Stimulated activated CD4-positive, alpha-beta T cell treated with anti-CD3 and anti-CD28 coated beads, Interleukin-12 subunit alpha, Interleukin-12 subunit beta, amount 100 ng/mL, for 48 hours (primary cell): ENCODE measurements at regions not wholly inside any gene's neighbourhood (a gene's known extent, or its start where the extent isn't known, plus 50 kb on each side); places are given as distances from the start of the nearest gene placed in this dataset.

Source experiments
- DNase-seq, 3 donors: peaks; one replicate each; pipeline ENCODE4 v3.0.0-alpha.2; 2020; ENCODE audit warnings: low read depth in 2 of 3, low spot score in 1 of 3

DNA sequence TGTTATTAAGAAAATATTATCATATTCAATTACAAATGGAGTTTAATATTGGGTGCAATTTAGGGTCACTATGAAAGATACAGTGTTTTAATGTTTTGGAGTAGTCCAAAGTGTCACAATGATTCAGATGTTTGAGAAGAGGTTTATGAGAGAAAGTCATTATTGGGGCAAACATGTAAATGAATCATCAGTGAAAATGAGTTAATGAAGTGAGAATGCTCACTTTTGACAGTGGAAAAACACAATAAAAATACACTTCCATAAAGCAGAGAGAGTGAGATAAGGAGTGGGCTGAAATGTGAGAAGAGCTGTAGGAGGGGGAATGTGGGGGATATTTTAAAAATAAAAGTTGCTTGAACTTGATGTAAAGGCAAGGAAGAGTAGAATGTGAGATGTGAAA lies 957.1 kb downstream of the PCDH18 start:
- DNase-seq = no peak

DNA sequence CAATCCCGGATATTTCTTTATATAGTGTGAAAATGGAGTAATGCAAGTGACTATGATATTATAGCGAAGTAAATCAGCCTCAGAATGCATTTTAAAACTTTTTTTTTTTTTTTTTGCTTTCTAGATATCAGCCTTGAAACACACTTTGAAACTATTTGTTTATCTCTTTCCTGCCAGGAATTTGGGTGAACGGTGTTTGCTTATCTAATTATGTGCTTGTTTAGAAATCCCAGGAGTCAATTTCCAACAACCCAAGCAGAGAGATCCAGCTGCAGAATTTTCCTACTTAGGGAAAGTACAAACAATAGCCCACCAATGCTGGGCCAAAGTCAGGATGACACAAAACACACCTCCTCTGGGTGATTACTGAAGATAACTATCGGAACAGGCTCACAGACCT lies 958.8 kb downstream of the PCDH18 start:
- DNase-seq = no peak

DNA sequence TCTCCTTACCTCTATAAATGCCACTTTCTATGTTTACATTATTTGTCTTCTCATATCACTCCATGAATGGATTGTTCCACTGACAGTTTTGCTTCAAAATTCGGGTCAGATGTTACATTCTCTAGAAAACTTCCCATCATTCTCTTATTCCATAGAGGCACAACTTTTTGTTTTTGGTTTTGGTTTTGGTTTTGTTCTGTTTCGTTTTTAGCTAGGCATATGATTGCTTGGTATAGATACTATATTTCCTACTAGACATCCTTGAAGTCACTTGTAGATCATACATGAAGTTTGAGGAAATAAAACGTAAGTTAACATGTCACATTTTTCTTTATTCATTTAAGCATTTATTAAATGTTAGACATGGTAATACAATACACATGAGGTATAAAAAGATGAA lies 961.0 kb downstream of the PCDH18 start:
- DNase-seq = no peak

- no peak for DNase-seq
Observed at GRCh38 chr4:136562834-136563233, 969.5 kb downstream of the PCDH18 start.

DNA sequence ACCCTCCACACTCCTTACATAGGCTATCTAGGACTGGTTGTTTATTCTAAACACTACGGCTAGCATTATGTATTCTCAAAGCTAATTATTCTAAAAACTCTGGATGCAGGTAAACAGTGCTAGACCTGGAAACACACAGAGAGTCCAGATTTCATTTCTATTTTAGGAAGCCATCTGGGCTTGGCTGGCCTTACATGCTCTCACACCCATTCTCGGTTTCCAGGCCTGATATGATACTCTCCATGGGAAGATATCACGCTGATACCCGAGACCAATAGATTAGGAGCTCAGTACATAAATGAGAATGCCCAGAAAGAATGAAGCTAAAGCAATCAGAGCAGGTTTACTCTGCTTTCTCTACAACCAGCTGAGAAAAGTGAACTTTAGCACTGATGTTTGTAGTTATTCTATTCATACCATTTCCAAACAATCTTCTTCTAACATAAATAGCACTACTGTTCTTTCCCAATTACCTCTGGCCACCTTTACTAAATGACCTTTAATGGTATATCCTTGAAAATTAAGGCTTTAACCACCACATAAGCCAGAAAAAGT lies 973.3 kb downstream of the PCDH18 start:
- no peak for DNase-seq

DNA sequence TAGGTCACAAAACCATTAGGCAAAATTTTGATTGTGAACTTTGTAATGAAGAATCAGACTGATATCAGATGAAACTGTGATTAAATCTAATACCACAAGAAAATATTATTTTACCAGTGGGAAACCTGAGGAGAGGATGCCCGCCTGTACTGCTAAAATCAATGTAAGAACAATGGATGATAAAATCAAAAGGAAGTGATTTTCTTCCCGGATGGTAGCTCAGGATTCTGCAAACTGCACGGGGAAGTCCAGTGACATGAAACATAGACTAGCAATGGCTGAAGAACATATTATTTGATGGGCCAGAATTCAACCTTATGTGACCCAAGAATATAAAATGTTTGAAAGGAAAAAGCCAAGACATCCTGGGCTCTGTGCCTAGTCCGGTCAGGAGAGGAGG lies 974.9 kb downstream of the PCDH18 start:
- no peak for DNase-seq

DNA sequence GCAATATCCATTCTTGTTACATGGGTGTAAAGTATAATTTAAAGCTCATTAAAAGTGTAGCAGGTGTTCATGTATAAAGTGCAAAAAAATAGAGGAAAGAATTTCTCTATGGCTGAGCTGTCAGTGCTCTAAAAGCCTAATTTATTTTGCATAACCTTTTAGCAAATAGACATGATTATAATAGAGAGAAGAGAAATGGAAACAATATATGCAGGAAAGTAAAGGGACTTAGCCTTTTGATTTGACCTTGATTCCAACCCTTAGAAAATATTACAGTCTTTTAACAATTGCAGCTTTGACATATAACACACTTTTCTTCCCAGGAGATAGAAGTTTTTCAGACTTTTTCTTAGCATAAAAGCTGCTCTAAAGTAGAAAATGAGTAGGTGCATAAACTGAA lies 978.3 kb downstream of the PCDH18 start:
- no peak for DNase-seq

- DNase-seq = no peak
Observed at GRCh38 chr4:136551753-136552152, 980.5 kb downstream of the PCDH18 start.

DNA sequence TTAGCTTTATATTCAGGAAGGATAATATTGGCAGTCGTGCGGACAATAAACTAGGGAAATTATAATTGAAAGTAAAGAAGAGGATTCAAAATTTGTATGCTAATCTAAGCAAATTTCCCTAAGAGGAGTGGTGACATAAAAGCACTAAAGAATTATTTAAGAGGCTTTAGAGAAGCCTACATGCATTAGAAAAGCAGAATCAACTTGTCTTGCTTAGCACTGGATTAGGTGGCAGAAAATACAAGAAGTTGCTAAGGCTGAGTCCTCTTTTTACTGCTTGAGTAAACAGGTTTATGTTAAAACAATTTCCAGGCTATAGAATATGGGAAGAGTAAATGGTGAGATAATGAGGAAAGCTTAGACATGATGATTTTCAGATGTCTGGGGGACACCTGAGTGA lies 991.5 kb downstream of the PCDH18 start:
- DNase-seq = no peak

- no peak for DNase-seq
Observed at GRCh38 chr4:136528131-136528530, 1004.2 kb downstream of the PCDH18 start.

DNA sequence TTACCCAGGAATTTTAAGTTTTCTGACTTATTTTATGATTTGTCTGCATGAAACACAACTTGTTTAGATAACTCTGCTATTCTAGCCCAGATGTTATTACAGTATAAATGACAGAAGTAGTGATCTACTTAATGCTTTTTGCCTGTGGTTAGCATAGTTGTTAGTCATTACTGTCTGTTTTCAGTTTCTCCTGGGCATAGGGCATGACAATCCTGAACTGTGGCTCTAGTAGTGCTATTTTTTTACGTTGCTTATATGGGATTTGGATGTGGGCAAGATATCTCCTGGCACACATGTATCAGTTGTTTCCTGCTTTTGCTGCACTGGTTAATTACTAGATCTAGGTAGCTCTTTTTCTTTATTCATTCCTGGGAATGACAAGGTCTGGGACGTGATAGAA lies 1005.8 kb downstream of the PCDH18 start:
- DNase-seq = no peak

DNA sequence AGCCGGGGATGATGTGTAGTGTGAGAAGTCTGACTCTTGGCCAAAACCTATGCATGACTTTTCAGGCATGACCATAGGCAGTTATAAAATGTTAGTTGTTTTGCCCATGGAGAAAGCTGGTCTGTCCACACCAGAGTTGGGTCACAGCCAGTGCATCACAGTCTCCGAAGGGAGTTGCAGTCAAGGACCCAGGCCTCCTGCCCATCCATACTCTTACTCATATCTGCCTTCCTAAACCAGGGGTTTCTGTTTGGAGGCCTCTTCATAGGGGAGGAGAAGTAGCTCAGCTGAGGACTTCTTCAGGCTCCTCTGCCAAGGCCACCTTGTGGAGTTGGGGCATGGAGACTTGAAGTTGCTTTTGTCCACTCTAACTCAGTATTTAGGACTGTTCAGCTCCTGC lies 1008.3 kb downstream of the PCDH18 start:
- no peak for DNase-seq

DNA sequence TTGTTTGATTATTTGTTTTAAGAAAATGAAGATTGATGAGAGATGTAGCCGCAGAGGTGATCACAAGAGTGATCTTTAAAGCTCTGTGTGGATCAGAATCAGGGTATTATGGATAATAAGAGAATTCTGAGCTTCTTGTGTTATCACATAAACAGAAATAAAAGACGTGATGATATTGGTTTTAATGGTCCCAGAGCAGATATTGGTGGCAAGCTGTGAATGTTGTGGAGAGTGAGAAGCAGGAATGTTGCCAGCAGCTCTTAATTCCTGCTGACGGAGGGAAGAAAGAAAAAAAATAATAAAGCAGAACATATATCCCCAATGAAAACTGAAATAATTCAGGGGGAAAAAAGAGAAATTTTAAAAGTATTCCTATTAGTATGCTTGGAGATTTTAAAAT lies 1015.9 kb downstream of the PCDH18 start:
- DNase-seq = no peak

DNA sequence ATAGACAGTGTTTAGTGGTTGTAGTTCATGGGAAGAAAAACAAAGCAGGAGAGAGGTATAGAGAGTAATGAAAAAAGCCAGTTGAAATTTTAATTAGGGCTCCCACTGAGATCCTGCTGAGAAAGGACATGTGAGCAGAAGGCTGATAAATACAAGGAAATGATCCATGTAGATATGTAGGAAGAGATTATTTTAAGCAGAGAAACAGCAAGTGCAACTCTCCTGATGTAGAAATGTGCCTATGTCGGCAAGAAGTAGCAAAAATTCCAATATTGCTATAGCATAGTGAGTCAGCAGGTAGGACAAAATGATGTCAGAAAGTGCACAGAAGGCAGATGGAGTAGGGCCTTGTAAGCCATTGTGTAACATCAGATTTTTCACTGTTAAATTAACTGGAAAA lies 1027.3 kb downstream of the PCDH18 start:
- DNase-seq = no peak

DNA sequence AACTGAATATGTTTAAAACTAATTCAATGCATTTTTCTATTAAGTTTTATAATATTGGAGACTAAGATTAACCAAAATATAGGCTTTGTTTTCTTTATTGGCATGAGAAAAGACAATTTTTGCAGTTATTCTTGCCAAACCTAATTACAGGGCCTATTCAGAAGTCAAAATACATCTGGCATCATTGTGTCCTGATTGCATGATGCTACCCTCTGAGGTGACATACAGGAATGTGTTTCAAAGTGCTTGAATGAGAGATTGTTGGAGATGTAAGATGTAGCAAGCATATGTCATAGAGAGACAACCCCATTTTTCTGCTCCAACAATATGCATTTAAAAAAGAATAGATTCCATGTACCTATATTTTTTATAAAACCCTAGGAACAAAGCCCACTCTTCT lies 1036.4 kb downstream of the PCDH18 start:
- DNase-seq = no peak

DNA sequence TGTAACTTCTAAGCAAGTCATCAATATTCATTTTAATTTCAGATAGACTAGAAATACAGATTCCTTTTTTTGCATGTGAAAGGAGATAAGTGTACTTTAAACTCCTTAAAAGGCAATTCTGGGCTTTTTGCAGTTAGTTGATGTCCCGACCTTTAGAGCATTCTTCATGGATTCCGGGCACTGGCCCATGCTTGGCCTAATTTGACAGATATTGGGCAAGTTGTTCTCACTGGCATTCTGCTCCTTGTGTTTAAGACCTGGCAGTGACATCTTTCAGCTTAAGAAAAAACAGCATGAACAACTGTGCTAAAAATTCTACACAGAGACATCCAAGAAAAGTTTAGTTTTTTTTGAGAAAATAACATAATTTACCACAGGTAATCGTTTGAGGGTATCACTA lies 1037.2 kb downstream of the PCDH18 start:
- DNase-seq = no peak

DNA sequence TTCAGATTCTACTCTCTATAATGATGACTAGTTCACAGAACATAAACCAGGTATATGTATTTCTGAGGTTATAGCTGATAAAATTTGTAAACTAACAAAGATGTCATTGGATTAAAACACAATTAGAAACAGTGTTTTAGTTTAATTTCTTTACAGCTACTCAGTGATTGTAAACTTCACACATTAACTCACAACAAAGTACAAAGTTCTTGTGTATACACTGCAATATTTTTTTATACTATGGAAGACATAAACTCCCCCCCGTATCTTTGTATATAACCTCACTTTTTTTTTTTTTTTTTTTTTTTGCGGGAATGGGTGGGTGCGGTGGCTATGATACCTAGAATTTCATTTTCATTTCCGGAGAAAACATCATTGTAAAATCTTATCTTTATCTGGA lies 1043.2 kb downstream of the PCDH18 start:
- DNase-seq = no peak

DNA sequence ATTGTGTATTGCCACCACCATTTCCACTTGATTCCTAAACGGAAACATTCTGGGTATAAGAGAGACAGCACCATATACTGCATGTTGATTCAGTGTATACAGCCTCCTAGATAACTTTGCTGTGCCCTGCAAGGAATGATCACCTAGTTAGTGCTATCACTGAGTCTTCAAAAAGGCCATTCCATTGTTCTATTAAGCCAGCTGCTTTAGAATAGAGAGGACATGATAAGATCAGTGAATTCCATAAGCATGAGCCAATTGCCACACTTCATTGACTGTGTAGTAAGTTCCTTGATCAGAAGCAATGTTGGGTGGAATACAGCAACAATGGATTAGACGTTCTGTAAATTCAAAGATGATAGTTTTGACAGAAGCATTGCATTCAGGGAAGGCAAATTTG lies 1047.3 kb downstream of the PCDH18 start:
- no peak for DNase-seq

DNA sequence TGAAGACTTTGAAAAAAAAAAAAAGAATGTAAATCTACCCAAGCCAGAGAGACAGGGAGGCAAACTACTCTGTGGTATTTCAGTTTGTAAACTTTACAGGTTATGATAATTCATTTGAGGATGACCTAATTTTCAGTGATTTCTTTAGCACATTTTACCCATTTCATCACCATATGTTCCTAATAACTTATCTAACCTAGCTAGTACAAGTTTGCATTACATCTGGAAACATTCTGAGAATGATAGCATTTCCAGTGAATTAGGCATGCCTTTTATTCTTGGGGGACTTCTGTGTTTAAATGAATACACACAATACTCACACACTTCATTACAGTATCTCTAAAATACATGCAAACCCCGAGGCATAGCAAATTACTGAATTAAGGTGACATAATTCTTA lies 1055.5 kb downstream of the PCDH18 start:
- DNase-seq = no peak

DNA sequence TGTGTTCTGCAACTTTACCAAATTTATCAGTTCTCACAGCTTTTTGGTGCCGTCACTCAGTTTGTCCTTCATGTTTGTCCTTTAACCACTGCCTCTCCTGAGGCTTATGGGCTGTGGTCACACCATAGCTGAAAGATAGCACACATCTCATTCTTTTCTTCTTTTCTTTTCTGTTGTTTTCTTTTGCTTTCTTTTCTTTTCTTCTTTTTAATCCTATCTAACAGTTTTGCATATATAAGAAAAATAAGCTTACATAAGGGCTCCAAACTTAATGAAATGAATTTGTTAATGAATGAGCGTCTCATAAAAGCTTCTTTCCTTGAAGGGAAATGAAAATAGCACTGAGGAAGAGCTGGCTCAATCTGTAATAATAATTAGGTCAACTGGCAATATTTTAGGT lies 1061.2 kb downstream of the PCDH18 start:
- DNase-seq = no peak

DNA sequence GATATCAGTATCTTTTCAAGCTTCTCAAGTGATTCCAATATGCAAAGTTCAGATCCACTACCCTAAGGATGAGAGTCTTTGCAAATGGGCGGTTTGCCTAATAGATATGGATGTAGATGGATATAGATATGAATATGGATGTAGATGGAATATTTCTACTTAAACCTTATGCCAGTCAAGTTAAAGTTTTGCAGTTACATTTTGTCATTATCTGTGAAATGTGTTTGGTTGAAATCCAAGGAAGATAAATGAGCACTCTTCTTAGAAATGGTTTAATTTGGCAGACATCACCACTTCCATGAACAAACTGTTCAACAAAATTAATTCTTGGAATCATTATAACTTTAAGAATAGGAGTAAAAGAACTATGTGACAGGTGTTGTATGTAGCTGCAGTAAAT lies 1066.6 kb downstream of the PCDH18 start:
- DNase-seq = no peak

- no peak for DNase-seq
Observed at GRCh38 chr4:136463941-136464340, 1068.4 kb downstream of the PCDH18 start.

DNA sequence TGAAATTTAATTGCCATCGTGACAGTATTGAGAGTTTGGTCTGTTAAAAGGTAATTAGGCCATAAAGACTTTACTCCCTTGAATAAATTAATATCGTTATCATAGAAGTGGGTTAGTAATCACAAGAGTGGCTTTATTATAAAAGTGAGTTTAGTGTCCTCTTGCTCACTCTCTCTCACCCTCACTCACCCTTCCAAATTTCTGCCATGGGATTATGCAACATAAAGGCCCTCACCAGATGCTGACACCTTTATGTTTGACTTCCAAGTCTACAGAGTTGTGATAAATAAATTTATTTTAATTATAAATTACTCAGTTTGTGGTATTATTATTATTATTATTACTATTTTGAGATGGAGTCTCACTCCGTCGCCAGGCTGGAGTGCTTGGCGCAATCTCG lies 1070.8 kb downstream of the PCDH18 start:
- no peak for DNase-seq

GRCh38 chr4:136458326-136458725 lies 1074.0 kb downstream of the PCDH18 start:
- DNase-seq = no peak
